GM12892 (cell line): ENCODE measurements at regions not wholly inside any gene's neighbourhood (a gene's known extent, or its start where the extent isn't known, plus 50 kb on each side); places are given as distances from the start of the nearest gene placed in this dataset.

Experiments
- POLR2A ChIP-seq: IDR thresholded peaks from 2 replicates; pipeline ENCODE4 v1.6.1; 2011; ENCODE audit warnings: low read depth, low read length, control low read depth
- POLR2AphosphoS5 ChIP-seq: IDR thresholded peaks from 2 replicates; pipeline ENCODE4 v1.6.1; 2011; ENCODE audit warnings: low read depth, low read length, control low read depth
- TAF1 ChIP-seq: IDR thresholded peaks from 2 replicates; pipeline ENCODE4 v1.6.1; 2011; ENCODE audit warnings: low read depth, mild to moderate bottlenecking, control low read depth, low read length, borderline replicate concordance

GRCh38 chr2:40867829-40868228 lies 415.9 kb upstream of the SLC8A1 start:
- no peak for TF ChIP-seq POLR2A
- no peak for TF ChIP-seq POLR2AphosphoS5
- no peak for TF ChIP-seq TAF1
